Activated CD8-positive, alpha-beta memory T cell treated with anti-CD3 and anti-CD28 coated beads for 36 hours (primary cell): ENCODE measurements at regions not wholly inside any gene's neighbourhood (a gene's known extent, or its start where the extent isn't known, plus 50 kb on each side); places are given as distances from the start of the nearest gene placed in this dataset.

ENCODE experiments used
- CTCF ChIA-PET: fragments of 350-600 bp; sonication (Branson Sonifier 250); formaldehyde crosslinking; loops from one replicate; lab custom pipeline; 2021; ENCODE audit warnings: antibody characterized with exemption; lab: Charles Lee
- POLR2A ChIA-PET: fragments of 350-600 bp; sonication (Branson Sonifier 250); formaldehyde crosslinking; loops from one replicate; lab custom pipeline; 2021; ENCODE audit warnings: antibody characterized with exemption; lab: Charles Lee

DNA sequence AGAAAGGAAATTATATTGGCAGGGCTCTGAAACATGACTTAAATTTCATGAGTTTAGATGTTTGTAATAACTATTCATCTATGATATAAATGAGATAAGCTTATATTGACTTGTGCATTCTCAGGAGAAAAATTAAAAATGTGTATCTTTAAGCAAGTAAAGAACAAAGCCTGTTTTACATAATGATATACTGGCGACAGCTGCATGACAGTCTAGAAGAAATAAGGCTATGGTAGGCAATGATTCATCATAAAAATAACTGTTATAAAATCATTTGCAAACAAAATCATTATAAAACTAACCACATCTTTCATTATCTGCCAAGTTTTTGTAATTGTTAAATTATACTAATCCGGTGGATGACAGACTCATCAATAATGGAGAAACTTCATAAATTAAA lies 188.1 kb downstream of the ADAM29 start:
- POLR2A ChIA-PET = no interaction called here
- CTCF ChIA-PET = no interaction called here

DNA sequence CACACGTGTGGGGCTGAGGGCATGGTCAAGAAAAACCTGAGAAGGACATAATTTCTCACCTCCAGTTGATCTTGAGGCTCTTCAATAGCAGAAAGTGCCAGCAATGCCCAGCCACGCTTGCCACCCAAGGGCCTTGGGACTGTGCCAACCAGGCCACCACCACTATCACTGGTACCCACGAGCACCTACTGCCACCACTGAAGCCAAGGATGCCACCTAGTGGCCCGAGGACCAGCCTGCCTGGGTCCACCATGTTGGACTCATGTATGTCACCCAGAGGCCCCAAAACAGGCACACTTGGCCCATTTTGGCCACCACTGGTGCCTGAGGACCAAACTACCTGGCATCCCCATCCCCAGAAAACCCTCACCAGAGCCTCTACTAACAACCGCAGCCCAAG lies 191.8 kb downstream of the ADAM29 start:
- ChIA-PET CTCF (no interaction called here), POLR2A (no interaction called here)

DNA sequence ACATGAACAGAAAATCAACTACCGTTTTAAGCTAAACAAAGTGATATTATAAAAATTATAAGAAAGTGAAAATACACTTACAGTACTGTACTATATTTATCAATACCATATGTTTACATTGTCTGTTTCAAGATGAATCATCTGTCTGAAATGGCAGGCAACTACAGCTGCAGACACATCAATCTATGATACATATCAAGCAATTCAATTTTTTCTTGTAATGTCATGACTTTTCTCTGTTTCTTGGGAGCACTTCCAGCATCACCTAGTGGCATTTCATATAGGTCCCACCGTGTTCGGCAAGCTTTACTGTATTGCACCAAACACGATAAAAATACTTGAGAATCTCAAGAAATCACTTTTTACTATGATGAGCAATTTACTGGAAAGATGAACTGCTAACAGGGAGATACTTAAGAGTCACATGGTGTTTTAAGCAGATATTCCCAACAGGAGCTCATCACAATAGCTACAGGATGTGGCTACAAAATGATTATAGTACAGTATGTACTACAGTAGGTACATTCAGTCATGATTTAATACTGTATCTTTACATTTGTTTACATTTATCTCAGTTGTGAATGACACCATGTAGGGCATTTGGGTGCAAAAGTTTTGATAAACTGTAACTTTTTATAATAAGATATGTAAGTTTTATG lies 207.4 kb downstream of the ADAM29 start:
- ChIA-PET POLR2A (no interaction called here), CTCF (no interaction called here)

DNA sequence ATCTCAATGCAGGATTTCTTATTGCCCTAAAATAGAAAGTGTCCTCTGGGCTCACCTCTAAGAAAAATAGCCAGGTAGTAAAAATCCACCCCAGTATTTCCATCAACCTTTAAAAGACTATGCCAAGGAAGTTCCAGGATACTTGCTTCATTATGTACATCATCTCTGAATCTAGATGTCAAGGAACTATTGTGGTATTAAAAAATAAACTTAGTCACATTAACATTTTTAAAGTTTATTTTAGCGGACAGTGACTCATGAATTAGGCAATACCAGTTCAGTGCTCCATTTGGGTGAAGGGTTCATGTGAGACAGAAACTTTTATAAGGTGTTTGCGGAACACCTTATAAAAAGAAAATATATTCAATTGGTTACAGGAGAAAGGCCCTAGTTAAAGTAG lies 209.2 kb downstream of the ADAM29 start:
- CTCF ChIA-PET = no interaction called here
- POLR2A ChIA-PET = no interaction called here

DNA sequence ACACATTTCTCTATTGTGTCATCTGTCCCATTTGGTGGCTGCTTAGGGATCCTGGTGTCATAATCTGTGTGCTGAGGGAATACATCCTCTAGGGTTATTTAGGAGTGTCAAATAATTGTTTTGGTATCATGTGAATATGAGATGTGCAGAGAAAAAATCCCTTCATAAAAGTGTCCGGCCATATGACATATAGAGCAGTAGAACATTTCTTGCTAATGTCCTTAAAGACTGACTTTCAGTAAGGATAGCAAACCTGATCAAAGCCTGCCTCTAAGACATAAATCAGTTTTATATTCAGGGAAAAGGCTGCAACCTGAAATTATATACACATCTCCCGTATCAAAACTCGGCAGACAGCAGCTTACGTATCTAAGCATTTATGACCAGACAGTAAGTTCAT lies 211.6 kb downstream of the ADAM29 start:
- ChIA-PET POLR2A (no interaction called here), CTCF (no interaction called here)

- ChIA-PET POLR2A (no interaction called here), CTCF (no interaction called here)
Observed at GRCh38 chr4:175139205-175139604, 221.0 kb downstream of the ADAM29 start.

- CTCF ChIA-PET = no interaction called here
- POLR2A ChIA-PET = no interaction called here
Observed at GRCh38 chr4:175143116-175143515, 225.0 kb downstream of the ADAM29 start.

- CTCF ChIA-PET = no interaction called here
Observed at GRCh38 chr4:175146799-175147198, 228.6 kb downstream of the ADAM29 start.

DNA sequence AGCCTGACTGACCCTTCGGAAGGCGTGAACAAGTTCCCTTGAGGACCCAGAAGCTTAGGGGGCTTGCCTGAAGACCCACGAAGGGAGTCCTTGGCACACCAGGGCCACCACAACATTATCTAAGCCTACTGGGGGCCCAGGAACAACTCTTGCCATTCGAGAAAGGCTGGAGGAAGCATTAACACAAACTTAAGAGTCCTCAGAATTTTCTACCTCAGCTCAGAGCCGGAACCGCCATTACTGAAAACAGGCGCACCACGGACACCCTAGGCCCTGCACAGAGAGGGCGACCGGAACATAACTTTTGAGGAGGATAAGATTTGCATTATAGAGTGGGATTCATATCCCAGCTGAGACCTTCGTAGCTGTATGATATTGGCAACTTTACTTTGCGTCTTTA lies 229.1 kb downstream of the ADAM29 start:
- ChIA-PET CTCF (no interaction called here), POLR2A (no interaction called here)

More at GRCh38 chr4:175146799-175147198, 228.6 kb downstream of the ADAM29 start:
- POLR2A ChIA-PET = no interaction called here

GRCh38 chr4:175166020-175166419 lies 247.9 kb downstream of the ADAM29 start:
- ChIA-PET CTCF (no interaction called here), POLR2A (no interaction called here)

GRCh38 chr4:175176710-175177109 lies 258.6 kb downstream of the ADAM29 start:
- CTCF ChIA-PET = no interaction called here
- POLR2A ChIA-PET = no interaction called here

GRCh38 chr4:175190654-175191053 lies 272.5 kb downstream of the ADAM29 start:
- ChIA-PET CTCF (no interaction called here), POLR2A (no interaction called here)

- ChIA-PET POLR2A (interaction anchor here (0.5 kb wide), 1 partner anchor 291 kb away, joined by 3 read pairs; no protein-coding TSS in a partner anchor), CTCF (interaction anchor here (0.7 kb wide), 1 partner anchor 833 kb away, joined by 3 read pairs; no protein-coding TSS in a partner anchor)
Observed at GRCh38 chr4:175198056-175198455, 279.9 kb downstream of the ADAM29 start.

GRCh38 chr4:175215208-175215607 lies 297.1 kb downstream of the ADAM29 start:
- ChIA-PET POLR2A (no interaction called here), CTCF (no interaction called here)

DNA sequence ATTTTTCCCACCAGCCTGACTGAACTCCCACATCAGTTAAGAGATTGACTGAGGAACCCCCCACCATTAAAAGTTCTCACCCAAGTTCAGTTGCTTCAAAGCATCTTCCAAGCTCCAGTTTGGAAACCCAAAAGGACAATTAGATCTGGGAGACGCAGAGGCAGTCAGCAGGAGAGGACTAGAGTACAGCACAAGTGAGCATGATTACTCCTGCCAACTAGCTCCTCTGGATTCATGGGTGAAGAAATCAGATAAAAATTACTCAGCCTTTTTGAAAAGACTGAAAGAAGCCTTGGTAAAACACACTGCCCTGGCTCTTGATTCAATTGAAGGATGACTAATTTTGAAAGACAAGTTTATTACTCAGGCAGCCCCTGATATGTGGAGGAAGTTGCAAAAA lies 297.5 kb downstream of the ADAM29 start:
- CTCF ChIA-PET = no interaction called here
- POLR2A ChIA-PET = no interaction called here

GRCh38 chr4:175229154-175229553 lies 311.0 kb downstream of the ADAM29 start:
- CTCF ChIA-PET = no interaction called here
- POLR2A ChIA-PET = no interaction called here

- POLR2A ChIA-PET = no interaction called here
- CTCF ChIA-PET = no interaction called here
Observed at GRCh38 chr4:175234162-175234561, 316.0 kb downstream of the ADAM29 start.

- POLR2A ChIA-PET = no interaction called here
- CTCF ChIA-PET = no interaction called here
Observed at GRCh38 chr4:175238827-175239517, 320.8 kb downstream of the ADAM29 start.

GRCh38 chr4:175246941-175247340 lies 328.8 kb downstream of the ADAM29 start:
- POLR2A ChIA-PET = no interaction called here

GRCh38 chr4:175252642-175253041 lies 334.5 kb downstream of the ADAM29 start:
- ChIA-PET CTCF (no interaction called here), POLR2A (no interaction called here)

More at GRCh38 chr4:175246941-175247340, 328.8 kb downstream of the ADAM29 start:
- CTCF ChIA-PET = no interaction called here

DNA sequence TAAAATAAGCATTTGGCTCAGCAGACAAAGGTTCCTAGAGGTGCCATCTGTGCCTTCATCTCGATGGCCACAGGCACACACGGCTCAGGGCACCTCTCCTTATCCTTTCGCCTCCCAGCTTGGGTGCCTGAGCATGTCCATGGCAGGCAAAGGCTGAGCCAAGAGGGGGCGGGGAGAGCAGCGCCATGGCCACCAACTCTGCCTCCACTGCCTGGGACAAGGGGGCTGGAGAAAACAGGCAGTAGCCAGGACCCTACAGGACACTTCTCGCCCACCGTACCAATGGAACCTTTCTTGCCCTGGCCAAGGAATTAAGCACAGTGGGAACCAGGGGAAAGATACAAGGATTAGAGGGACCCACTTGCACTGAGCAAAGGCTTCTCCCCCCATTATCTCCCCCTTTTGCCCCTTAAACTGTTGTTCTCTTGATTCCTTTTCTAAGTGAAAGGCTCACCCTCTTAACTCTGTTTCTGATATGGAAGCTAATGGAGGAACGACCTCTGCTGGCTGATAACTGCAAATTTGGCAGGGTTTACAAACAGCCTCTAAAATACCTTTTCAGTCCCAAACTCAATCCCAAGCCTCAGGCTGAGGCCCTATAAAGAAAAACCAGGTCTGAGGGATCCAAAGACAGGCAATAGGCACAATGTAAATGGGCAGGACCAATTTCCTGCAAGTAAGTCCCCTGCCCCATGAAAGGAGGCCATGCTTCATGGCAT lies 335.2 kb downstream of the ADAM29 start:
- ChIA-PET CTCF (no interaction called here), POLR2A (no interaction called here)
